Ishikawa (cell line): ENCODE measurements at regions not wholly inside any gene's neighbourhood (a gene's known extent, or its start where the extent isn't known, plus 50 kb on each side); places are given as distances from the start of the nearest gene placed in this dataset.

ENCODE experiments used
- EGR1 ChIP-seq: IDR thresholded peaks from 2 replicates; pipeline ENCODE4 v1.6.1; 2012
- EP300 ChIP-seq: IDR thresholded peaks from 2 replicates; pipeline ENCODE4 v1.6.1; 2012; ENCODE audit warnings: borderline replicate concordance
- FOXM1 ChIP-seq: IDR thresholded peaks from 2 replicates; pipeline ENCODE4 v1.6.1; 2012; ENCODE audit warnings: low read depth, borderline replicate concordance
- NFIC ChIP-seq: IDR thresholded peaks from 2 replicates; pipeline ENCODE4 v1.6.1; 2012
- RAD21 ChIP-seq: IDR thresholded peaks from 2 replicates; pipeline ENCODE4 v1.6.1; 2012; ENCODE audit warnings: low read depth
- REST ChIP-seq: IDR thresholded peaks from 2 replicates; pipeline ENCODE4 v1.6.1; 2012; ENCODE audit warnings: low read depth, mild to moderate bottlenecking
- TCF12 ChIP-seq: IDR thresholded peaks from 2 replicates; pipeline ENCODE4 v1.6.1; 2012; ENCODE audit warnings: low read depth
- TEAD4 ChIP-seq: IDR thresholded peaks from 2 replicates; pipeline ENCODE4 v1.6.1; 2012
- USF1 ChIP-seq: IDR thresholded peaks from 2 replicates; pipeline ENCODE4 v1.6.1; 2012
- YY1 ChIP-seq: IDR thresholded peaks from 2 replicates; pipeline ENCODE4 v1.6.1; 2012; ENCODE audit warnings: low read depth
- TF ChIP-seq, protein P1 (sequence below): IDR thresholded peaks from 2 replicates; pipeline ENCODE4 v1.6.1; 2012

DNA sequence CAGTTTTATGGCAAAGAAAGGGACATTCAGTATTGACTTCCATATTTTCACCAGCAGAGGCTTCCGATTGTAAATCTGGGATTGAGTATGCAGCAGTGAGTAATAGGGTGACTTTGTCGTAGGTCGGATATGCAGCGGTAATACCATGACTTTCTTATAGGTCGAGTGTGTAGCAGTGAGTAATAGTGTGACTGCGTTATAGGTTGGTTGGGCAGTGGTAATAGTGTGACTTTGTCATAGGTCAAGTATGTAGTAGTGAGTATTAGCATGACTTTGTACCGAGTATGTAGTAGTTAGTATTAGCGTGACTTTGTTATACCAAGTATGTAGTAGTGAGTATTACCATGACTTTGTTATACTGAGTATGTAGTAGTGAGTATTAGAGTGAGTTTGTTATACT, 268.2 kb upstream of the ADARB2 start:
- TF ChIP-seq REST = no peak
- no peak for TF ChIP-seq TEAD4
- TF ChIP-seq, protein P1, sequence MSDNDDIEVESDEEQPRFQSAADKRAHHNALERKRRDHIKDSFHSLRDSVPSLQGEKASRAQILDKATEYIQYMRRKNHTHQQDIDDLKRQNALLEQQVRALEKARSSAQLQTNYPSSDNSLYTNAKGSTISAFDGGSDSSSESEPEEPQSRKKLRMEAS = no peak
- no peak for TF ChIP-seq EP300
- TF ChIP-seq YY1 = no peak
- TF ChIP-seq RAD21 = no peak
- TF ChIP-seq USF1 = no peak
- no peak for TF ChIP-seq TCF12
- no peak for TF ChIP-seq FOXM1
- no peak for TF ChIP-seq EGR1
- no peak for TF ChIP-seq NFIC
